ENCODE measurements at regions not wholly inside any gene's neighbourhood (a gene's known extent, or its start where the extent isn't known, plus 50 kb on each side); places are given as distances from the start of the nearest gene placed in this dataset.
"Not testable (repeated sequence)": the region's sequence is repeated elsewhere in the genome, so short reads cannot be mapped to it uniquely, and the experiment has no call there.

GRCh38 chr11:96751807-96752206 is 362.0 kb downstream of the JRKL start:
- H3K27me3 ChIP-seq (ENCODE audit: control insufficient read depth in 3 of 3, insufficient read depth in 3 of 3, low read length in 3 of 3); H3K27ac ChIP-seq (ENCODE audit: low read depth, low read length); H3K4me1 ChIP-seq (ENCODE audit: control insufficient read depth in 3 of 3, insufficient read depth in 3 of 3, low read length in 3 of 3); H3K36me3 ChIP-seq (ENCODE audit: control insufficient read depth in 3 of 3, insufficient read depth in 3 of 3, low read length in 3 of 3); H3K9ac ChIP-seq (ENCODE audit: low read depth in 1 of 3, low read length in 3 of 3); H3K9me3 ChIP-seq (ENCODE audit: control insufficient read depth in 3 of 3, low read length in 3 of 3); H3K4me3 ChIP-seq (ENCODE audit: low read length in 3 of 3): not testable (repeated sequence)

- H3K36me3 ChIP-seq (ENCODE audit: control insufficient read depth in 3 of 3, insufficient read depth in 3 of 3, low read length in 3 of 3) = no peaks in the 10 kb centered on the region
- H3K27ac ChIP-seq (ENCODE audit: low read depth, low read length) = no peak overlapping the region
- H3K9me3 ChIP-seq (ENCODE audit: control insufficient read depth in 3 of 3, low read length in 3 of 3) = no peaks in the 10 kb centered on the region
- H3K4me1 ChIP-seq (ENCODE audit: control insufficient read depth in 3 of 3, insufficient read depth in 3 of 3, low read length in 3 of 3) = no peaks in the 10 kb centered on the region
- no peak overlapping the region for H3K9ac ChIP-seq (ENCODE audit: low read depth in 1 of 3, low read length in 3 of 3)
- no peak overlapping the region for H3K4me3 ChIP-seq (ENCODE audit: low read length in 3 of 3)
- no peaks in the 10 kb centered on the region for H3K27me3 ChIP-seq (ENCODE audit: control insufficient read depth in 3 of 3, insufficient read depth in 3 of 3, low read length in 3 of 3)
Observed at GRCh38 chr11:96752221-96752620, 362.4 kb downstream of the JRKL start.

GRCh38 chr11:96753997-96754396 is 364.2 kb downstream of the JRKL start:
- H3K27me3 ChIP-seq (ENCODE audit: control insufficient read depth in 3 of 3, insufficient read depth in 3 of 3, low read length in 3 of 3) = no peaks in the 10 kb centered on the region
- H3K36me3 ChIP-seq (ENCODE audit: control insufficient read depth in 3 of 3, insufficient read depth in 3 of 3, low read length in 3 of 3) = no peaks in the 10 kb centered on the region
- no peak overlapping the region for H3K27ac ChIP-seq (ENCODE audit: low read depth, low read length)
- no peaks in the 10 kb centered on the region for H3K9me3 ChIP-seq (ENCODE audit: control insufficient read depth in 3 of 3, low read length in 3 of 3)
- H3K9ac ChIP-seq (ENCODE audit: low read depth in 1 of 3, low read length in 3 of 3) = no peak overlapping the region
- H3K4me1 ChIP-seq (ENCODE audit: control insufficient read depth in 3 of 3, insufficient read depth in 3 of 3, low read length in 3 of 3) = no peaks in the 10 kb centered on the region
- H3K4me3 ChIP-seq (ENCODE audit: low read length in 3 of 3) = no peak overlapping the region

GRCh38 chr11:96755209-96755608 is 365.4 kb downstream of the JRKL start:
- H3K4me3 ChIP-seq (ENCODE audit: low read length in 3 of 3) = no peak overlapping the region
- H3K9me3 ChIP-seq (ENCODE audit: control insufficient read depth in 3 of 3, low read length in 3 of 3) = no peaks in the 10 kb centered on the region
- no peaks in the 10 kb centered on the region for H3K36me3 ChIP-seq (ENCODE audit: control insufficient read depth in 3 of 3, insufficient read depth in 3 of 3, low read length in 3 of 3)
- no peak overlapping the region for H3K27ac ChIP-seq (ENCODE audit: low read depth, low read length)
- no peaks in the 10 kb centered on the region for H3K4me1 ChIP-seq (ENCODE audit: control insufficient read depth in 3 of 3, insufficient read depth in 3 of 3, low read length in 3 of 3)
- H3K27me3 ChIP-seq (ENCODE audit: control insufficient read depth in 3 of 3, insufficient read depth in 3 of 3, low read length in 3 of 3) = no peaks in the 10 kb centered on the region
- no peak overlapping the region for H3K9ac ChIP-seq (ENCODE audit: low read depth in 1 of 3, low read length in 3 of 3)

- no peaks in the 10 kb centered on the region for H3K9me3 ChIP-seq (ENCODE audit: control insufficient read depth in 3 of 3, low read length in 3 of 3)
- no peak overlapping the region for H3K9ac ChIP-seq (ENCODE audit: low read depth in 1 of 3, low read length in 3 of 3)
- H3K27ac ChIP-seq (ENCODE audit: low read depth, low read length) = no peak overlapping the region
- H3K27me3 ChIP-seq (ENCODE audit: control insufficient read depth in 3 of 3, insufficient read depth in 3 of 3, low read length in 3 of 3) = no peaks in the 10 kb centered on the region
- H3K36me3 ChIP-seq (ENCODE audit: control insufficient read depth in 3 of 3, insufficient read depth in 3 of 3, low read length in 3 of 3) = no peaks in the 10 kb centered on the region
- H3K4me1 ChIP-seq (ENCODE audit: control insufficient read depth in 3 of 3, insufficient read depth in 3 of 3, low read length in 3 of 3) = no peaks in the 10 kb centered on the region
- H3K4me3 ChIP-seq (ENCODE audit: low read length in 3 of 3) = no peak overlapping the region
Observed at GRCh38 chr11:96755752-96756151, 365.9 kb downstream of the JRKL start.

- H3K27me3 ChIP-seq (ENCODE audit: control insufficient read depth in 3 of 3, insufficient read depth in 3 of 3, low read length in 3 of 3) = no peaks in the 10 kb centered on the region
- H3K36me3 ChIP-seq (ENCODE audit: control insufficient read depth in 3 of 3, insufficient read depth in 3 of 3, low read length in 3 of 3) = no peaks in the 10 kb centered on the region
- H3K4me3 ChIP-seq (ENCODE audit: low read length in 3 of 3) = no peak overlapping the region
- H3K9ac ChIP-seq (ENCODE audit: low read depth in 1 of 3, low read length in 3 of 3) = no peak overlapping the region
- H3K4me1 ChIP-seq (ENCODE audit: control insufficient read depth in 3 of 3, insufficient read depth in 3 of 3, low read length in 3 of 3) = no peaks in the 10 kb centered on the region
- no peak overlapping the region for H3K27ac ChIP-seq (ENCODE audit: low read depth, low read length)
- H3K9me3 ChIP-seq (ENCODE audit: control insufficient read depth in 3 of 3, low read length in 3 of 3) = no peaks in the 10 kb centered on the region
Observed at GRCh38 chr11:96758957-96759356, 369.1 kb downstream of the JRKL start.

- Histone ChIP-seq H3K9me3 (ENCODE audit: control insufficient read depth in 3 of 3, low read length in 3 of 3) (no peaks in the 10 kb centered on the region), H3K4me3 (ENCODE audit: low read length in 3 of 3) (no peak overlapping the region), H3K36me3 (ENCODE audit: control insufficient read depth in 3 of 3, insufficient read depth in 3 of 3, low read length in 3 of 3) (no peaks in the 10 kb centered on the region)
Observed at GRCh38 chr11:96760306-96760705, 370.5 kb downstream of the JRKL start.

GRCh38 chr11:96760815-96761214 is 371.0 kb downstream of the JRKL start:
- Histone ChIP-seq H3K4me3 (ENCODE audit: low read length in 3 of 3) (no peak overlapping the region), H3K9ac (ENCODE audit: low read depth in 1 of 3, low read length in 3 of 3) (no peak overlapping the region), H3K4me1 (ENCODE audit: control insufficient read depth in 3 of 3, insufficient read depth in 3 of 3, low read length in 3 of 3) (no peaks in the 10 kb centered on the region), H3K36me3 (ENCODE audit: control insufficient read depth in 3 of 3, insufficient read depth in 3 of 3, low read length in 3 of 3) (no peaks in the 10 kb centered on the region), H3K27me3 (ENCODE audit: control insufficient read depth in 3 of 3, insufficient read depth in 3 of 3, low read length in 3 of 3) (no peaks in the 10 kb centered on the region), H3K27ac (ENCODE audit: low read depth, low read length) (no peak overlapping the region), H3K9me3 (ENCODE audit: control insufficient read depth in 3 of 3, low read length in 3 of 3) (no peaks in the 10 kb centered on the region)

More at GRCh38 chr11:96760306-96760705, 370.5 kb downstream of the JRKL start:
- no peak overlapping the region for H3K9ac ChIP-seq (ENCODE audit: low read depth in 1 of 3, low read length in 3 of 3)
- no peak overlapping the region for H3K27ac ChIP-seq (ENCODE audit: low read depth, low read length)
- H3K4me1 ChIP-seq (ENCODE audit: control insufficient read depth in 3 of 3, insufficient read depth in 3 of 3, low read length in 3 of 3) = no peaks in the 10 kb centered on the region
- H3K27me3 ChIP-seq (ENCODE audit: control insufficient read depth in 3 of 3, insufficient read depth in 3 of 3, low read length in 3 of 3) = no peaks in the 10 kb centered on the region

GRCh38 chr11:96761451-96761850 is 371.6 kb downstream of the JRKL start:
- Histone ChIP-seq H3K27ac (ENCODE audit: low read depth, low read length) (no peak overlapping the region), H3K9ac (ENCODE audit: low read depth in 1 of 3, low read length in 3 of 3) (no peak overlapping the region), H3K9me3 (ENCODE audit: control insufficient read depth in 3 of 3, low read length in 3 of 3) (no peaks in the 10 kb centered on the region), H3K27me3 (ENCODE audit: control insufficient read depth in 3 of 3, insufficient read depth in 3 of 3, low read length in 3 of 3) (no peaks in the 10 kb centered on the region), H3K36me3 (ENCODE audit: control insufficient read depth in 3 of 3, insufficient read depth in 3 of 3, low read length in 3 of 3) (no peaks in the 10 kb centered on the region), H3K4me1 (ENCODE audit: control insufficient read depth in 3 of 3, insufficient read depth in 3 of 3, low read length in 3 of 3) (no peaks in the 10 kb centered on the region), H3K4me3 (ENCODE audit: low read length in 3 of 3) (no peak overlapping the region)

GRCh38 chr11:96763244-96763643 is 373.4 kb downstream of the JRKL start:
- no peaks in the 10 kb centered on the region for H3K9me3 ChIP-seq (ENCODE audit: control insufficient read depth in 3 of 3, low read length in 3 of 3)
- no peaks in the 10 kb centered on the region for H3K27me3 ChIP-seq (ENCODE audit: control insufficient read depth in 3 of 3, insufficient read depth in 3 of 3, low read length in 3 of 3)
- no peak overlapping the region for H3K9ac ChIP-seq (ENCODE audit: low read depth in 1 of 3, low read length in 3 of 3)
- no peak overlapping the region for H3K27ac ChIP-seq (ENCODE audit: low read depth, low read length)
- H3K4me1 ChIP-seq (ENCODE audit: control insufficient read depth in 3 of 3, insufficient read depth in 3 of 3, low read length in 3 of 3) = no peaks in the 10 kb centered on the region
- no peaks in the 10 kb centered on the region for H3K36me3 ChIP-seq (ENCODE audit: control insufficient read depth in 3 of 3, insufficient read depth in 3 of 3, low read length in 3 of 3)
- no peak overlapping the region for H3K4me3 ChIP-seq (ENCODE audit: low read length in 3 of 3)

- Histone ChIP-seq H3K4me3 (ENCODE audit: low read length in 3 of 3) (no peak overlapping the region), H3K27me3 (ENCODE audit: control insufficient read depth in 3 of 3, insufficient read depth in 3 of 3, low read length in 3 of 3) (no peaks in the 10 kb centered on the region), H3K36me3 (ENCODE audit: control insufficient read depth in 3 of 3, insufficient read depth in 3 of 3, low read length in 3 of 3) (no peaks in the 10 kb centered on the region), H3K27ac (ENCODE audit: low read depth, low read length) (no peak overlapping the region), H3K9ac (ENCODE audit: low read depth in 1 of 3, low read length in 3 of 3) (no peak overlapping the region), H3K4me1 (ENCODE audit: control insufficient read depth in 3 of 3, insufficient read depth in 3 of 3, low read length in 3 of 3) (no peaks in the 10 kb centered on the region), H3K9me3 (ENCODE audit: control insufficient read depth in 3 of 3, low read length in 3 of 3) (no peaks in the 10 kb centered on the region)
Observed at GRCh38 chr11:96778272-96778671, 388.5 kb downstream of the JRKL start.

All from skeletal muscle tissue (tissue), 3 donors.